Esophagus squamous epithelium (tissue), 5 donors: ENCODE measurements at regions not wholly inside any gene's neighbourhood (a gene's known extent, or its start where the extent isn't known, plus 50 kb on each side); places are given as distances from the start of the nearest gene placed in this dataset.

ENCODE experiments used
- DNase-seq: peaks from one replicate; lab custom pipeline; 2025; lab: John Stamatoyannopoulos, UW
- H3K27ac ChIP-seq, 4 donors: fragments of 200-600 bp; sonication (generic); one replicate each; pipeline ENCODE4 v1.5.1; 2016 to 2019; ENCODE audit warnings: mild to moderate bottlenecking in 1 of 4
- H3K27me3 ChIP-seq, 4 donors: fragments of 200-600 bp; sonication (generic); 1 replicate in 3 of 4; 2 replicates in 1 of 4; pipeline versions ENCODE4 v1.5.1 to v1.6.0; 2017 to 2021; ENCODE audit warnings: antibody characterized with exemption in 1 of 4
- H3K36me3 ChIP-seq, 3 donors: fragments of 200-600 bp; sonication (generic); one replicate each; pipeline ENCODE4 v1.5.1; 2016 to 2019
- H3K4me1 ChIP-seq, 3 donors: fragments of 200-600 bp; sonication (generic); one replicate each; pipeline ENCODE4 v1.5.1; 2017 to 2019
- H3K4me3 ChIP-seq, 4 donors: fragments of 200-600 bp; sonication (generic); 1 replicate in 3 of 4; 2 replicates in 1 of 4; pipeline ENCODE4 v1.5.1; 2016 to 2019; ENCODE audit warnings: mild to moderate bottlenecking in 2 of 4, moderate library complexity in 1 of 4
- H3K9me3 ChIP-seq, 3 donors: fragments of 200-600 bp; sonication (generic); one replicate each; pipeline ENCODE4 v1.5.1; 2016 to 2019
- CTCF ChIP-seq, 6 experiments: fragments of 450-650 bp in 4 of 6; fragments of 200-600 bp in 2 of 6; sonication (generic) in 2 of 6; IDR thresholded peaks; one replicate each; pipeline ENCODE4 v1.5.1; 2016 to 2019; ENCODE audit warnings: antibody characterized with exemption in 6 of 6, mild to moderate bottlenecking in 4 of 6, moderate library complexity in 4 of 6
- POLR2A ChIP-seq, 4 donors: fragments of 450-650 bp; IDR thresholded peaks; one replicate each; pipeline ENCODE4 v1.6.1; 2017; ENCODE audit warnings: antibody characterized with exemption in 4 of 4, mild to moderate bottlenecking in 4 of 4, moderate library complexity in 3 of 4
- WGBS, 2 donors: methylation state at CpG; one replicate each; pipeline ENCODE4 v1.1.5; 2018; 5-methylcytosine and 5-hydroxymethylcytosine counted together
- intact Hi-C: fragments of 100-400 bp; cut with DNase I; formaldehyde crosslinking; loops from one replicate; pipeline ENCODE4 v1.15.0; 2022
- donor health status: DM: yes; HTN: yes; CAD: no.

- no peaks in the 10 kb centered on the region for H3K4me1 ChIP-seq
- TF ChIP-seq POLR2A (IDR thresholded peaks at IDR 0.05) (no peak), CTCF (IDR thresholded peaks at IDR 0.05) (no peak)
- H3K27me3 ChIP-seq = no peaks in the 10 kb centered on the region
- H3K4me3 ChIP-seq = no peak overlapping the region
- H3K27ac ChIP-seq = no peak overlapping the region
- 29 to 46% methylated on average over 4 to 6 of the region's 6 CpGs for WGBS, 2 donors
- DNase-seq = no peak
- no peaks in the 10 kb centered on the region for H3K36me3 ChIP-seq
- H3K9me3 ChIP-seq = no peaks in the 10 kb centered on the region
- intact Hi-C loops = no loop called here
These were observed 209.5 kb downstream of the HERPUD2 start for GRCh38 chr7:35485436-35485835.

GRCh38 chr7:35483568-35483967, 211.4 kb downstream of the HERPUD2 start:
- 86 to 96% methylated on average over 2 of the region's 2 CpGs for WGBS, 2 donors
- DNase-seq = no peak

GRCh38 chr7:35482231-35482630, 212.7 kb downstream of the HERPUD2 start:
- 50 to 64% methylated on average over 3 to 5 of the region's 5 CpGs for WGBS, 2 donors

More at GRCh38 chr7:35483568-35483967, 211.4 kb downstream of the HERPUD2 start:
- no peaks in the 10 kb centered on the region for H3K36me3 ChIP-seq
- intact Hi-C loops = no loop called here
- no peaks in the 10 kb centered on the region for H3K9me3 ChIP-seq
- TF ChIP-seq CTCF (IDR thresholded peaks at IDR 0.05) (no peak), POLR2A (IDR thresholded peaks at IDR 0.05) (no peak)
- no peak overlapping the region for H3K27ac ChIP-seq
- H3K4me1 ChIP-seq = no peaks in the 10 kb centered on the region
- H3K27me3 ChIP-seq = no peaks in the 10 kb centered on the region
- no peak overlapping the region for H3K4me3 ChIP-seq

GRCh38 chr7:35480806-35481205, 214.1 kb downstream of the HERPUD2 start:
- no peaks in the 10 kb centered on the region for H3K27me3 ChIP-seq
- WGBS, 2 donors = 27 to 56% methylated on average over 3 of the region's 3 CpGs
- no peak overlapping the region for H3K4me3 ChIP-seq
- H3K4me1 ChIP-seq = no peaks in the 10 kb centered on the region
- DNase-seq = no peak
- no peak overlapping the region for H3K27ac ChIP-seq
- H3K36me3 ChIP-seq = no peaks in the 10 kb centered on the region
- intact Hi-C loops = no loop called here
- no peak for TF ChIP-seq CTCF (IDR thresholded peaks at IDR 0.05)
- no peak for TF ChIP-seq POLR2A (IDR thresholded peaks at IDR 0.05)
- no peaks in the 10 kb centered on the region for H3K9me3 ChIP-seq

More at GRCh38 chr7:35482231-35482630, 212.7 kb downstream of the HERPUD2 start:
- TF ChIP-seq POLR2A (IDR thresholded peaks at IDR 0.05) = no peak
- no peak for TF ChIP-seq CTCF (IDR thresholded peaks at IDR 0.05)
- Histone ChIP-seq H3K9me3 (no peaks in the 10 kb centered on the region), H3K27me3 (no peaks in the 10 kb centered on the region), H3K4me1 (no peaks in the 10 kb centered on the region), H3K36me3 (no peaks in the 10 kb centered on the region), H3K4me3 (no peak overlapping the region), H3K27ac (no peak overlapping the region)
- DNase-seq = no peak
- intact Hi-C loops = no loop called here

GRCh38 chr7:35477609-35478008, 217.3 kb downstream of the HERPUD2 start:
- TF ChIP-seq CTCF (IDR thresholded peaks at IDR 0.05) = no peak
- no peak for TF ChIP-seq POLR2A (IDR thresholded peaks at IDR 0.05)
- no peaks in the 10 kb centered on the region for H3K27me3 ChIP-seq
- 65 to 78% methylated on average over 6 of the region's 6 CpGs for WGBS, 2 donors

More at GRCh38 chr7:35477609-35478008, 217.3 kb downstream of the HERPUD2 start:
- intact Hi-C loops = no loop called here
- H3K36me3 ChIP-seq = no peaks in the 10 kb centered on the region
- no peak overlapping the region for H3K27ac ChIP-seq
- DNase-seq = no peak
- H3K4me1 ChIP-seq = no peaks in the 10 kb centered on the region
- no peaks in the 10 kb centered on the region for H3K9me3 ChIP-seq
- no peak overlapping the region for H3K4me3 ChIP-seq
